ENCODE measurements at regions not wholly inside any gene's neighbourhood (a gene's known extent, or its start where the extent isn't known, plus 50 kb on each side); places are given as distances from the start of the nearest gene placed in this dataset.
A peak's percentile ranks its signal among the peaks of the same experiment; 100 is the strongest.

- Histone ChIP-seq H3K4me2 (peak overlapping the region; percentile 7), H3K4me1 (no peaks in the 10 kb centered on the region), H3K79me2 (ENCODE audit: low read depth) (no peaks in the 10 kb centered on the region), H4K20me1 (ENCODE audit: low read depth) (no peaks in the 10 kb centered on the region), H3K4me3 (no peak overlapping the region), H3K27ac (peak overlapping the region; percentile 67), H3K9ac (no peak overlapping the region), H2AFZ (replicated peaks) (no peak overlapping the region), H3K36me3 (peaks cover 6% of the 10 kb centered on the region), H3K9me3 (ENCODE audit: low read depth) (no peaks in the 10 kb centered on the region), H3K27me3 (no peaks in the 10 kb centered on the region), H3F3A (ENCODE audit: low read depth) (no peaks in the 10 kb centered on the region)
- peak; percentile 25 for DNase-seq (ENCODE audit: low spot score)
- Mint-ChIP-seq H3K4me3 (no peak overlapping the region), H3K27me3 (ENCODE audit: insufficient read depth, low read depth) (no peaks in the 10 kb centered on the region), H3K4me1 (peaks cover 3% of the 10 kb centered on the region), H3K27ac (no peak overlapping the region), H3K36me3 (no peaks in the 10 kb centered on the region), H3K9me3 (no peaks in the 10 kb centered on the region)
- TF ChIP-seq CTCF (IDR thresholded peaks at IDR 0.05) (no peak), EZH2phosphoT487 (IDR thresholded peaks at IDR 0.05) (no peak), EZH2 (IDR thresholded peaks at IDR 0.05) (no peak)
These were observed 546.6 kb downstream of the INHBA start for GRCh38 chr7:41156268-41156667.

- Histone ChIP-seq H3K9ac (no peak overlapping the region), H3K79me2 (ENCODE audit: low read depth) (no peaks in the 10 kb centered on the region), H3K27me3 (no peaks in the 10 kb centered on the region), H3K36me3 (no peaks in the 10 kb centered on the region), H3K4me1 (no peaks in the 10 kb centered on the region), H3F3A (ENCODE audit: low read depth) (no peaks in the 10 kb centered on the region), H4K20me1 (ENCODE audit: low read depth) (no peaks in the 10 kb centered on the region), H3K9me3 (ENCODE audit: low read depth) (no peaks in the 10 kb centered on the region), H2AFZ (replicated peaks) (no peak overlapping the region), H3K4me3 (no peak overlapping the region), H3K27ac (no peak overlapping the region), H3K4me2 (no peak overlapping the region)
- no peak overlapping the region for H3K4me3 Mint-ChIP-seq
- peaks cover 3% of the 10 kb centered on the region for H3K4me1 Mint-ChIP-seq
- no peaks in the 10 kb centered on the region for H3K36me3 Mint-ChIP-seq
- no peak overlapping the region for H3K27ac Mint-ChIP-seq
- TF ChIP-seq EZH2phosphoT487 (IDR thresholded peaks at IDR 0.05) = no peak
- DNase-seq (ENCODE audit: low spot score) = no peak
- peaks cover 2% of the 10 kb centered on the region for H3K9me3 Mint-ChIP-seq
- H3K27me3 Mint-ChIP-seq (ENCODE audit: insufficient read depth, low read depth) = no peaks in the 10 kb centered on the region
These were observed 549.6 kb downstream of the INHBA start for GRCh38 chr7:41153268-41153667.

GRCh38 chr7:41152179-41152678 is 550.7 kb downstream of the INHBA start:
- H2AFZ ChIP-seq (replicated peaks) = no peak overlapping the region
- H3K4me1 ChIP-seq = peaks cover 8% of the 10 kb centered on the region
- no peak overlapping the region for H3K4me2 ChIP-seq
- H3K27me3 ChIP-seq = no peaks in the 10 kb centered on the region
- no peaks in the 10 kb centered on the region for H3K36me3 ChIP-seq
- peaks cover 2% of the 10 kb centered on the region for H3K9me3 Mint-ChIP-seq
- no peaks in the 10 kb centered on the region for H3F3A ChIP-seq (ENCODE audit: low read depth)
- H3K4me1 Mint-ChIP-seq = peaks cover 3% of the 10 kb centered on the region
- H3K36me3 Mint-ChIP-seq = no peaks in the 10 kb centered on the region
- no peaks in the 10 kb centered on the region for H4K20me1 ChIP-seq (ENCODE audit: low read depth)
- H3K27ac ChIP-seq = no peak overlapping the region
- no peaks in the 10 kb centered on the region for H3K9me3 ChIP-seq (ENCODE audit: low read depth)
- H3K27me3 Mint-ChIP-seq (ENCODE audit: insufficient read depth, low read depth) = no peaks in the 10 kb centered on the region
- H3K79me2 ChIP-seq (ENCODE audit: low read depth) = no peaks in the 10 kb centered on the region
- DNase-seq (ENCODE audit: low spot score) = no peak
- no peak for TF ChIP-seq EZH2 (IDR thresholded peaks at IDR 0.05)
- no peak for TF ChIP-seq CTCF (IDR thresholded peaks at IDR 0.05)
- TF ChIP-seq EZH2phosphoT487 (IDR thresholded peaks at IDR 0.05) = no peak
- no peak overlapping the region for H3K4me3 Mint-ChIP-seq
- no peak overlapping the region for H3K4me3 ChIP-seq
- no peak overlapping the region for H3K27ac Mint-ChIP-seq
- H3K9ac ChIP-seq = no peak overlapping the region

- DNase-seq (ENCODE audit: low spot score) = no peak
- Histone ChIP-seq H3K4me1 (peaks cover 8% of the 10 kb centered on the region), H3K79me2 (ENCODE audit: low read depth) (no peaks in the 10 kb centered on the region), H2AFZ (replicated peaks) (peak overlapping the region; percentile 12), H3K36me3 (no peaks in the 10 kb centered on the region), H3K9ac (no peak overlapping the region), H3K4me3 (no peak overlapping the region), H3K27ac (no peak overlapping the region), H3K27me3 (no peaks in the 10 kb centered on the region), H3K4me2 (no peak overlapping the region), H3K9me3 (ENCODE audit: low read depth) (no peaks in the 10 kb centered on the region), H4K20me1 (ENCODE audit: low read depth) (no peaks in the 10 kb centered on the region), H3F3A (ENCODE audit: low read depth) (no peaks in the 10 kb centered on the region)
- TF ChIP-seq EZH2phosphoT487 (IDR thresholded peaks at IDR 0.05) (no peak), EZH2 (IDR thresholded peaks at IDR 0.05) (no peak), CTCF (IDR thresholded peaks at IDR 0.05) (no peak)
- Mint-ChIP-seq H3K9me3 (peaks cover 2% of the 10 kb centered on the region), H3K27ac (no peak overlapping the region), H3K27me3 (ENCODE audit: insufficient read depth, low read depth) (no peaks in the 10 kb centered on the region), H3K4me1 (no peaks in the 10 kb centered on the region), H3K36me3 (no peaks in the 10 kb centered on the region), H3K4me3 (no peak overlapping the region)
These were observed 553.3 kb downstream of the INHBA start for GRCh38 chr7:41149576-41149975.

All from neural progenitor cell (in vitro differentiated cells).